ENCODE measurements at regions not wholly inside any gene's neighbourhood (a gene's known extent, or its start where the extent isn't known, plus 50 kb on each side); places are given as distances from the start of the nearest gene placed in this dataset.

GRCh38 chr4:64713256-64713840 is 304.1 kb upstream of the TECRL start:
- ChIA-PET CTCF (no interaction called here), POLR2A (no interaction called here)
- Histone ChIP-seq H3K4me3 (ENCODE audit: low read depth in 2 of 2, low read length in 2 of 2) (no peak overlapping the region), H3K27me3 (ENCODE audit: control insufficient read depth, insufficient read depth, low read length) (no peaks in the 10 kb centered on the region), H3K36me3 (ENCODE audit: control insufficient read depth, insufficient read depth, low read length) (no peaks in the 10 kb centered on the region), H3K4me1 (ENCODE audit: control insufficient read depth, insufficient read depth, low read length) (no peaks in the 10 kb centered on the region), H3K9me3 (ENCODE audit: control insufficient read depth, insufficient read depth, low read depth, low read length) (no peaks in the 10 kb centered on the region), H3K27ac (ENCODE audit: low read length) (no peak overlapping the region)
- BruUV-seq (replicated peaks), result no TSS peak
- DNase-seq (ENCODE audit: low read depth, low spot score), result no peak
- no peak for ATAC-seq
- intact Hi-C loops (cut with micrococcal nuclease; ENCODE audit: unreplicated experiment), result loop anchor here (10.0 kb wide), 1 partner anchor 99 kb away; no protein-coding TSS in a partner anchor
- in situ Hi-C loops (cut with HindIII; ENCODE audit: low pct_unique_long_range_greater_than_20kb, low sequenced_read_pairs), result no loop called here
- peak; percentile 60; the same call in 1 of the 2 replicates for TF ChIP-seq CTCF (IDR thresholded peaks at IDR 0.05)
- no peak for TF ChIP-seq SIN3A (IDR thresholded peaks at IDR 0.05; ENCODE audit: borderline replicate concordance, insufficient read depth, low read depth, low read length)

GRCh38 chr4:64712590-64712989 is 303.3 kb upstream of the TECRL start:
- CTCF ChIA-PET, result no interaction called here
- in situ Hi-C loops (cut with HindIII; ENCODE audit: low pct_unique_long_range_greater_than_20kb, low sequenced_read_pairs) (no loop called here), intact Hi-C loops (cut with micrococcal nuclease; ENCODE audit: unreplicated experiment) (loop anchor here (10.0 kb wide), 1 partner anchor 98 kb away; no protein-coding TSS in a partner anchor)
- POLR2A ChIA-PET, result no interaction called here
- Histone ChIP-seq H3K27me3 (ENCODE audit: control insufficient read depth, insufficient read depth, low read length) (no peaks in the 10 kb centered on the region), H3K4me3 (ENCODE audit: low read depth in 2 of 2, low read length in 2 of 2) (no peak overlapping the region), H3K36me3 (ENCODE audit: control insufficient read depth, insufficient read depth, low read length) (no peaks in the 10 kb centered on the region), H3K9me3 (ENCODE audit: control insufficient read depth, insufficient read depth, low read depth, low read length) (no peaks in the 10 kb centered on the region), H3K27ac (ENCODE audit: low read length) (no peak overlapping the region), H3K4me1 (ENCODE audit: control insufficient read depth, insufficient read depth, low read length) (no peaks in the 10 kb centered on the region)
- TF ChIP-seq SIN3A (IDR thresholded peaks at IDR 0.05; ENCODE audit: borderline replicate concordance, insufficient read depth, low read depth, low read length) (no peak), CTCF (IDR thresholded peaks at IDR 0.05) (no peak), REST (IDR thresholded peaks at IDR 0.05; ENCODE audit: insufficient read depth in 1 of 2, low read depth in 2 of 2, low read length in 1 of 2) (no peak), POLR2AphosphoS5 (IDR thresholded peaks at IDR 0.05; ENCODE audit: low read depth, low read length) (no peak), TCF7L2 (IDR thresholded peaks at IDR 0.05; ENCODE audit: low read depth, low read length) (no peak)
- BruUV-seq (replicated peaks), result no TSS peak
- ATAC-seq (no peak), DNase-seq (ENCODE audit: low read depth, low spot score) (no peak)

Measured in Panc1 (cell line).